BLaER1 treated with 17β-estradiol and CSF1 and Interleukin-3, amounts not matched to agents 10 nM and 100 nM (cell line): ENCODE measurements at regions not wholly inside any gene's neighbourhood (a gene's known extent, or its start where the extent isn't known, plus 50 kb on each side); places are given as distances from the start of the nearest gene placed in this dataset.
"Not testable (repeated sequence)": the region's sequence is repeated elsewhere in the genome, so short reads cannot be mapped to it uniquely, and the experiment has no call there.

Experiments
- H3K27ac ChIP-seq, 11 experiments: shearing (Covaris generic); formaldehyde crosslinking; 2 replicates each; pipeline ENCODE4 v1.8.1; 2022
- H3K27me3 ChIP-seq, 11 experiments: shearing (Covaris generic); formaldehyde crosslinking; 2 replicates each; pipeline ENCODE4 v1.8.1; 2022
- H3K36me3 ChIP-seq, 11 experiments: shearing (Covaris generic); formaldehyde crosslinking; 2 replicates each; pipeline ENCODE4 v1.8.1; 2022
- H3K4me1 ChIP-seq, 10 experiments: shearing (Covaris generic); formaldehyde crosslinking; 2 replicates each; pipeline ENCODE4 v1.8.1; 2022
- H3K4me2 ChIP-seq, 11 experiments: shearing (Covaris generic); formaldehyde crosslinking; 2 replicates each; pipeline ENCODE4 v1.8.1; 2022
- H3K4me3 ChIP-seq, 10 experiments: shearing (Covaris generic); formaldehyde crosslinking; 2 replicates each; pipeline ENCODE4 v1.8.1; 2022
- H3K9ac ChIP-seq, 11 experiments: shearing (Covaris generic); formaldehyde crosslinking; 2 replicates each; pipeline ENCODE4 v1.8.1; 2022
- H3K9me3 ChIP-seq, 11 experiments: shearing (Covaris generic); formaldehyde crosslinking; replicated peaks in 1 of 11; 2 replicates each; pipeline ENCODE4 v1.8.1; 2022
- H4K20me1 ChIP-seq, 11 experiments: shearing (Covaris generic); formaldehyde crosslinking; 2 replicates each; pipeline ENCODE4 v1.8.1; 2022
- Cebpa-rat ChIP-seq, 11 experiments: shearing (Covaris generic); IDR thresholded peaks; 2 replicates each; pipeline ENCODE4 v1.8.1; 2022

DNA sequence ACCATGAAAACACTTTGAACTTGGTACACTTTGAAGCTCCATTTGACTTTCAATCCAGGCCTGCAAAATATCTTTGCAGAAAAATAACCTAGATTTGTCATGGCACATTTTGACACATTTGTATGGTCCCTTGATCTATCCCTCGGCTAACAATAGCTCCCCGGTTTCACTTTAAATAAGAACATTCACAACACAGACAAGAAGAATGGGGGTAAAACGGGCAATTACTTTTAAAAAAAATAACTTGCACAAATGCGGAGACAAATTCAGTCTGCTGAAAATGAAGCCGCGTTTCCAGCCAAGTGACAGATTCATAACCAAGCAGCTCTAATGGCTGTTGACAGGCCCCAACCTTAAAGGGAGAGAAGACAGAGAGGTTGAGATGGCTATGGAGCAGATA is 218.2 kb downstream of the NPHP4 start:
- Histone ChIP-seq H3K9ac (peak overlapping the region in 1 of 11 experiments; percentile 43; a peak in 3 of 22 replicates), H3K27ac (no peak overlapping the region), H4K20me1 (no peaks in the 10 kb centered on the region), H3K36me3 (no peaks in the 10 kb centered on the region; a peak in 1 of 22 replicates), H3K9me3 (peaks cover 13 to 26% (median 15%) of the 10 kb centered on the region in 11 experiments), H3K27me3 (peaks cover 0 to 16% (median 0%) of the 10 kb centered on the region in 11 experiments; a peak in 9 of 22 replicates), H3K4me3 (no peak overlapping the region), H3K4me1 (peaks cover 12 to 62% (median 38%) of the 10 kb centered on the region in 10 experiments), H3K4me2 (peak overlapping the region in 10 of 11 experiments; percentile 38 to 87 (median 64); a peak in 21 of 22 replicates)
- no peak for TF ChIP-seq Cebpa-rat (IDR thresholded peaks at IDR 0.05)

DNA sequence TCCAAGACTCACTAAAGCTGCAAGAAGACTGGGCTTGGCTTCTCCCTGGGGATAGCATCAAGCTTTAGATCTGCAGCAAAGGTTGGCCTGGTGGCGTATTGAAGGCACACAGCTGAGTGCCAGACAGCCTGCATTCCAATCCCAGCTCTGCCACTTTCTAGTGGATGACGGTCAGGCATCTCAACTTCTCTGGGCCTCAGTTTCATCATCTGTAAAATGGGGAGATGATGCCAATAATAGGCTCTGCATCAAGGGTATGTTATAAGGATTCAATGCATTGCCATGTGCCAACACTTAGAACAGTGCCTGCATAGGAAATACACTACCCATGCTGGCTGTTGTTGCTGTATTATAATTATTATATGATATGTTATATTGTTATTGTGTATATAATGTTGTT is 220.4 kb downstream of the NPHP4 start:
- Histone ChIP-seq H3K4me2 (peak overlapping the region; percentile 67 to 87 (median 72)), H4K20me1 (no peaks in the 10 kb centered on the region), H3K4me3 (0 out of 20 replicates have a peak overlapping the region, but pooled peaks of 1 of the 10 experiments have one; percentile 16), H3K27me3 (peaks cover 0 to 16% (median 0%) of the 10 kb centered on the region in 11 experiments; a peak in 9 of 22 replicates), H3K9ac (peak overlapping the region in 2 of 11 experiments; percentile 29 to 36; a peak in 1 of 22 replicates), H3K9me3 (peaks cover 0 to 6% (median 0%) of the 10 kb centered on the region in 11 experiments; a peak in 3 of 22 replicates), H3K36me3 (no peaks in the 10 kb centered on the region), H3K27ac (no peak overlapping the region), H3K4me1 (peaks cover 12 to 62% (median 38%) of the 10 kb centered on the region in 10 experiments)
- no peak for TF ChIP-seq Cebpa-rat (IDR thresholded peaks at IDR 0.05)

- Histone ChIP-seq H3K27me3 (peaks cover 0 to 16% (median 0%) of the 10 kb centered on the region in 11 experiments; a peak in 9 of 22 replicates), H3K4me3 (peak overlapping the region in 5 of 10 experiments; percentile 14 to 24 (median 21); a peak in 6 of 20 replicates)
These were observed 221.1 kb downstream of the NPHP4 start for GRCh38 chr1:5770981-5771765.

GRCh38 chr1:5769760-5770159 is 222.5 kb downstream of the NPHP4 start:
- H3K4me1 ChIP-seq, result peaks cover 12 to 48% (median 31%) of the 10 kb centered on the region in 10 experiments
- H3K36me3 ChIP-seq, result no peaks in the 10 kb centered on the region
- no peak overlapping the region for H3K9ac ChIP-seq
- H3K27me3 ChIP-seq, result peaks cover 0 to 16% (median 0%) of the 10 kb centered on the region in 11 experiments; a peak in 9 of 22 replicates
- no peaks in the 10 kb centered on the region for H4K20me1 ChIP-seq
- no peak overlapping the region for H3K4me3 ChIP-seq
- TF ChIP-seq Cebpa-rat (IDR thresholded peaks at IDR 0.05), result no peak
- no peak overlapping the region for H3K27ac ChIP-seq
- H3K4me2 ChIP-seq, result no peak overlapping the region
- H3K9me3 ChIP-seq, result peaks cover 0 to 5% (median 2%) of the 10 kb centered on the region in 11 experiments; a peak in 11 of 22 replicates

More at GRCh38 chr1:5770981-5771765, 221.1 kb downstream of the NPHP4 start:
- peak overlapping the region in 7 of 11 experiments; percentile 4 to 36 (median 15); a peak in 8 of 22 replicates for H3K9ac ChIP-seq
- H3K36me3 ChIP-seq, result no peaks in the 10 kb centered on the region
- H3K4me1 ChIP-seq, result peaks cover 12 to 58% (median 38%) of the 10 kb centered on the region in 10 experiments
- H4K20me1 ChIP-seq, result no peaks in the 10 kb centered on the region
- peaks cover 0 to 6% (median 0%) of the 10 kb centered on the region in 11 experiments; a peak in 1 of 22 replicates for H3K9me3 ChIP-seq
- H3K27ac ChIP-seq, result peak overlapping the region in 4 of 11 experiments; percentile 4 to 44 (median 16); a peak in 1 of 22 replicates
- peak overlapping the region; percentile 67 to 87 (median 72) for H3K4me2 ChIP-seq
- TF ChIP-seq Cebpa-rat (IDR thresholded peaks at IDR 0.05), result no peak

GRCh38 chr1:5769146-5769545 is 223.1 kb downstream of the NPHP4 start:
- Histone ChIP-seq H4K20me1 (no peaks in the 10 kb centered on the region), H3K9me3 (peaks cover 4 to 11% (median 9%) of the 10 kb centered on the region in 11 experiments; a peak in 21 of 22 replicates), H3K4me2 (no peak overlapping the region), H3K9ac (no peak overlapping the region), H3K27me3 (peaks cover 0 to 10% (median 0%) of the 10 kb centered on the region in 11 experiments; a peak in 9 of 22 replicates), H3K27ac (no peak overlapping the region), H3K4me1 (peaks cover 12 to 42% (median 24%) of the 10 kb centered on the region in 10 experiments), H3K4me3 (no peak overlapping the region), H3K36me3 (no peaks in the 10 kb centered on the region)
- TF ChIP-seq Cebpa-rat (IDR thresholded peaks at IDR 0.05), result no peak

DNA sequence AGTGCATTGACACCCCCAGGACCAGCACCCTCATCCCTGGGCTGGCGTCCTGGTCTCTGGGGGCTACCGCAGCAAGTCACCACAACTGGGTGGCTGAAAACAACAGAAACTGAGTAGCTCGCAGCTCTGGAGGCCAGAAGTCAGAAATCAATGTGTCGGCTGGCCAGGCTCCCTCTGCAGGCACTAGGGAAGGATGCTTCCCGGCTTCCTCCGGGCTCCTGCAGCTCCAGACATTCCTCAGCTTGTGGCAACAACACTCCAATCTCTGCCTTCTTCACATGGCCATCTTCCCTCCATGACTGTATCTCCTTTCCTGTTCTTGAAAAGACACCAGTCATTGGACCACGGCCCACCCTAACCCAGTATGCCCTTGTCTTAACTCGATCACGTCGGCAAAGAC is 224.2 kb downstream of the NPHP4 start:
- no peak overlapping the region for H3K4me3 ChIP-seq
- no peaks in the 10 kb centered on the region for H3K27me3 ChIP-seq
- peaks cover 0 to 4% (median 0%) of the 10 kb centered on the region in 11 experiments; a peak in 3 of 22 replicates for H3K36me3 ChIP-seq
- H4K20me1 ChIP-seq, result no peaks in the 10 kb centered on the region
- peaks cover 15 to 22% (median 20%) of the 10 kb centered on the region in 11 experiments for H3K9me3 ChIP-seq
- TF ChIP-seq Cebpa-rat (IDR thresholded peaks at IDR 0.05), result no peak
- H3K4me2 ChIP-seq, result no peak overlapping the region
- H3K27ac ChIP-seq, result no peak overlapping the region
- H3K9ac ChIP-seq, result no peak overlapping the region
- peaks cover 12 to 30% (median 15%) of the 10 kb centered on the region in 10 experiments for H3K4me1 ChIP-seq

- not testable (repeated sequence) for H3K27me3 ChIP-seq, H3K36me3 ChIP-seq, H3K27ac ChIP-seq, H3K4me3 ChIP-seq, H4K20me1 ChIP-seq, H3K4me2 ChIP-seq, H3K9ac ChIP-seq
- Histone ChIP-seq H3K9me3 (peaks cover 24 to 33% (median 30%) of the 10 kb centered on the region in 11 experiments), H3K4me1 (peaks cover 12 to 22% (median 15%) of the 10 kb centered on the region in 10 experiments)
These were observed 225.2 kb downstream of the NPHP4 start for GRCh38 chr1:5766996-5767395.

DNA sequence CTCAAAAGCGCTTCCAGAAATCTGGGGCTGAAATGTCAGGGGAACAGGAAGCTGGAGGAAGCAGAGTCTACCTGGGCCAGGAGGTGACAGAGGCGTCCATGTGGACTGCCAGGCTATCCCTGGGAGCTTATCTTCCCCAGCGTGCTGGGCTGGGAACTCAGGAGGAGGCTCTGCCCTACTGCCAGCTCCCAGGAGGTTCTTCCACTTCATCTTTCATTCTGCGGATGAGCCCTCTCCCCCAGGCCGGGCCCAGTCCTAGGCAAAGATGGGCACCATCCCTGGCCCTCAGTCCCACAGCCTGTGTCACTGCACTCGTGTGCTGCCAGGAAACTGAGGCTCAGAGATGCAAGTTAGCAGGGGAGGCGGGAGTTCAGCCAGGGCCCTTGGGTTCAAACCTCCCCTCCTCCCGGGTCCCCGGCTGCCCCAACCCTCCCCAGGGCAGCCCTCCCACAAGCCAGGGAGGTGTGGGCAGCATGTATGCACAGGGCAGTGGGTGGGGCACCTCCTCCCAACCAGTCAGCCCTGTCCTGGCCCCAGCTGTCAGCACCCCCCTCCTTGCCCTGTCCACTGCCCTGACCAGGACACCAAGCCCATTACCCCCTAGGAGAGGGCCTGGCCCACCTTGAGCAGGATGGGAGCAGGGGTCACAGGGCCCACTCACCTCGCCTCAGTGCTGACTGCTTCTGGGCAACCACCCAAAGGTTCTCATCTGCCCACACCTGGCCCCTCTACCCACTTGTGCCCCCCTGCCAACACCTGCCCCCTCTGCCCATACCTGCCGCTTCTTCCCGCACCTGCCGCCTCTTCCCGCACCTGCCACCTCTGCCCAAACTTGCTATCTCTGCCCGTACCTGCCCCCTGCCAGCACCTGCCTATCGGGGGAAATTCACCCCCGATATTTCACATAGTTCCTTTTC is 226.0 kb downstream of the NPHP4 start:
- no peaks in the 10 kb centered on the region for H3K27me3 ChIP-seq
- no peak for TF ChIP-seq Cebpa-rat (IDR thresholded peaks at IDR 0.05)
- H3K4me3 ChIP-seq, result no peak overlapping the region

More for the DNA sequence above, 226.0 kb downstream of the NPHP4 start:
- H3K27ac ChIP-seq, result no peak overlapping the region
- peaks cover 0 to 4% (median 0%) of the 10 kb centered on the region in 11 experiments; a peak in 3 of 22 replicates for H3K36me3 ChIP-seq
- no peak overlapping the region for H3K4me2 ChIP-seq
- peaks cover 29 to 40% (median 37%) of the 10 kb centered on the region in 11 experiments for H3K9me3 ChIP-seq
- H3K9ac ChIP-seq, result no peak overlapping the region
- H3K4me1 ChIP-seq, result peaks cover 8 to 15% (median 9%) of the 10 kb centered on the region in 10 experiments
- H4K20me1 ChIP-seq, result no peaks in the 10 kb centered on the region
